H9 (cell line): ENCODE measurements at regions not wholly inside any gene's neighbourhood (a gene's known extent, or its start where the extent isn't known, plus 50 kb on each side); places are given as distances from the start of the nearest gene placed in this dataset.

ENCODE experiments used
- DNase-seq: peaks from one replicate; pipeline ENCODE4 v3.0.0-alpha.2; 2017
- H2AFZ ChIP-seq: one replicate; pipeline ENCODE4 v1.6.1; 2013; ENCODE audit warnings: mild to moderate bottlenecking, low read length, control low read depth, moderate library complexity
- H2AK5ac ChIP-seq: 2 replicates; pipeline ENCODE4 v1.6.1; 2013; ENCODE audit warnings: low read length, control low read depth, mixed read lengths; ENCODE audit not compliant: insufficient read length
- H2BK120ac ChIP-seq: one replicate; pipeline ENCODE4 v1.6.1; 2013; ENCODE audit warnings: low read depth, mild to moderate bottlenecking, low read length, control low read depth, inconsistent platforms; ENCODE audit not compliant: poor library complexity, severe bottlenecking
- H2BK12ac ChIP-seq: 2 replicates; pipeline ENCODE4 v1.6.1; 2013; ENCODE audit warnings: low read length, control low read depth, mixed read lengths, low read depth; ENCODE audit not compliant: insufficient read length
- H2BK15ac ChIP-seq: 2 replicates; pipeline ENCODE4 v1.6.1; 2013; ENCODE audit warnings: low read depth, low read length, control low read depth
- H2BK20ac ChIP-seq: one replicate; pipeline ENCODE4 v1.6.1; 2013; ENCODE audit warnings: low read depth, mild to moderate bottlenecking, low read length, control low read depth, inconsistent platforms; ENCODE audit not compliant: poor library complexity, severe bottlenecking
- H2BK5ac ChIP-seq: 2 replicates; pipeline ENCODE4 v1.6.1; 2013; ENCODE audit warnings: low read length, control low read depth, mixed read lengths; ENCODE audit not compliant: insufficient read length
- H3K14ac ChIP-seq: 2 replicates; pipeline ENCODE4 v1.6.1; 2013; ENCODE audit warnings: low read length, control low read depth; ENCODE audit not compliant: insufficient read depth
- H3K18ac ChIP-seq: 2 replicates; pipeline ENCODE4 v1.6.1; 2013; ENCODE audit warnings: low read depth, mild to moderate bottlenecking, mixed read lengths, low read length, control low read depth; ENCODE audit not compliant: insufficient read length
- H3K23ac ChIP-seq: 2 replicates; pipeline ENCODE4 v1.6.1; 2013; ENCODE audit warnings: low read length, control low read depth, mixed read lengths, low read depth; ENCODE audit not compliant: insufficient read length
- H3K23me2 ChIP-seq: 2 replicates; pipeline ENCODE4 v1.6.1; 2013; ENCODE audit warnings: low read depth, mild to moderate bottlenecking, mixed read lengths, low read length, control low read depth; ENCODE audit not compliant: insufficient read length, poor library complexity, severe bottlenecking
- H3K27ac ChIP-seq: 2 replicates; pipeline ENCODE4 v1.5.1; 2013; ENCODE audit warnings: low read length, control low read depth, mixed read lengths, low read depth; ENCODE audit not compliant: insufficient read length
- H3K27me3 ChIP-seq: 2 replicates; pipeline ENCODE4 v1.6.1; 2013; ENCODE audit warnings: low read length, control low read depth, inconsistent platforms; ENCODE audit not compliant: insufficient read depth
- H3K4ac ChIP-seq: 2 replicates; pipeline ENCODE4 v1.6.1; 2013; ENCODE audit warnings: low read depth, mild to moderate bottlenecking, control low read depth, inconsistent platforms, low read length, moderate library complexity
- H3K4me1 ChIP-seq: 2 replicates; pipeline ENCODE4 v1.6.1; 2013; ENCODE audit warnings: low read length, control low read depth, inconsistent platforms; ENCODE audit not compliant: insufficient read depth
- H3K4me2 ChIP-seq: 2 replicates; pipeline ENCODE4 v1.6.1; 2013; ENCODE audit warnings: low read length, control low read depth, mixed read lengths; ENCODE audit not compliant: insufficient read length, insufficient read depth
- H3K56ac ChIP-seq: 2 replicates; pipeline ENCODE4 v1.6.1; 2013; ENCODE audit warnings: low read depth, mild to moderate bottlenecking, mixed read lengths, low read length, control low read depth; ENCODE audit not compliant: insufficient read length
- H3K79me1 ChIP-seq: 2 replicates; pipeline ENCODE4 v1.6.1; 2013; ENCODE audit warnings: low read depth, mild to moderate bottlenecking, moderate library complexity, low read length, control low read depth, inconsistent platforms; ENCODE audit not compliant: insufficient read depth, poor library complexity, severe bottlenecking
- H3K79me2 ChIP-seq: 2 replicates; pipeline ENCODE4 v1.6.1; 2013; ENCODE audit warnings: low read length, control low read depth, inconsistent platforms; ENCODE audit not compliant: insufficient read depth
- H3K9ac ChIP-seq: 2 replicates; pipeline ENCODE4 v1.6.1; 2013; ENCODE audit warnings: low read length, control low read depth, mixed read lengths; ENCODE audit not compliant: insufficient read length; ENCODE audit errors: extremely low read depth
- H3K9me3 ChIP-seq: one replicate; pipeline ENCODE4 v1.6.1; 2013; ENCODE audit warnings: low read depth, low read length, inconsistent platforms; ENCODE audit not compliant: control insufficient read depth
- H3T11ph ChIP-seq: one replicate; pipeline ENCODE4 v1.6.1; 2013; ENCODE audit warnings: mild to moderate bottlenecking, low read length, control low read depth, inconsistent platforms
- H4K20me1 ChIP-seq: one replicate; pipeline ENCODE4 v1.6.1; 2013; ENCODE audit not compliant: control insufficient read depth, insufficient read length, insufficient read depth
- H4K5ac ChIP-seq: 2 replicates; pipeline ENCODE4 v1.6.1; 2013; ENCODE audit warnings: low read depth, mild to moderate bottlenecking, mixed read lengths, low read length, control low read depth; ENCODE audit not compliant: insufficient read length
- H4K8ac ChIP-seq: replicated peaks from 2 replicates; pipeline ENCODE4 v1.6.1; 2013; ENCODE audit warnings: low read length, control low read depth, mixed read lengths, low read depth; ENCODE audit not compliant: insufficient read length
- H4K91ac ChIP-seq: 2 replicates; pipeline ENCODE4 v1.6.1; 2013; ENCODE audit warnings: low read depth, mild to moderate bottlenecking, moderate library complexity, mixed read lengths, low read length, control low read depth; ENCODE audit not compliant: insufficient read length
- H3K27ac Mint-ChIP-seq, 3 experiments: 2 replicates in 2 of 3; 3 replicates in 1 of 3; pipeline ENCODE4 v1.8.0; 2020 to 2021; ENCODE audit warnings: mixed read lengths in 3 of 3, mild to moderate bottlenecking in 1 of 3, moderate library complexity in 1 of 3
- H3K27me3 Mint-ChIP-seq: 2 replicates; pipeline ENCODE4 v1.8.0; 2021; ENCODE audit warnings: low read depth, mild to moderate bottlenecking, moderate library complexity, mixed read lengths
- H3K36me3 Mint-ChIP-seq, 3 experiments: 2 replicates in 2 of 3; 3 replicates in 1 of 3; pipeline ENCODE4 v1.8.0; 2020 to 2021; ENCODE audit warnings: low read depth in 3 of 3, mixed read lengths in 3 of 3; ENCODE audit not compliant: insufficient read depth in 1 of 3
- H3K4me1 Mint-ChIP-seq, 2 experiments: 2 replicates each; pipeline ENCODE4 v1.8.0; 2020; ENCODE audit warnings: mixed read lengths in 2 of 2
- H3K4me3 Mint-ChIP-seq, 2 experiments: 2 replicates in 1 of 2; 3 replicates in 1 of 2; pipeline ENCODE4 v1.8.0; 2020 to 2021; ENCODE audit warnings: mild to moderate bottlenecking in 2 of 2, mixed read lengths in 2 of 2, moderate library complexity in 1 of 2
- H3K9me3 Mint-ChIP-seq, 2 experiments: 2 replicates in 1 of 2; 3 replicates in 1 of 2; pipeline ENCODE4 v1.8.0; 2020; ENCODE audit warnings: mild to moderate bottlenecking in 2 of 2, mixed read lengths in 2 of 2, moderate library complexity in 1 of 2
- CTCF ChIP-seq: fragments of 200-600 bp; sonication (generic); conservative IDR thresholded peaks from 3 replicates; pipeline ENCODE4 v1.8.0; 2021; ENCODE audit warnings: antibody characterized with exemption, mild to moderate bottlenecking

GRCh38 chr18:39589496-39589895, 2023.9 kb upstream of the CELF4 start:
- peaks cover 7% of the 10 kb centered on the region; the same call in 1 of the 2 replicates for H3K4me1 ChIP-seq
- H3K14ac ChIP-seq: no peak overlapping the region
- Mint-ChIP-seq H3K9me3 (peaks cover 0 to 3% of the 10 kb centered on the region in 2 experiments; a peak in 1 of 5 replicates), H3K27ac (peak overlapping the region in 2 of 3 experiments; percentile 81 to 98; a peak in 2 of 7 replicates), H3K4me3 (no peak overlapping the region), H3K36me3 (peaks cover 1 to 26% (median 2%) of the 10 kb centered on the region in 3 experiments; a peak in 5 of 7 replicates), H3K27me3 (no peaks in the 10 kb centered on the region), H3K4me1 (peaks cover 48 to 49% of the 10 kb centered on the region in 2 experiments)
- no peaks in the 10 kb centered on the region for H3K9me3 ChIP-seq
- H4K8ac ChIP-seq: no peak overlapping the region
- no peak overlapping the region for H2BK15ac ChIP-seq
- no peaks in the 10 kb centered on the region for H3K23me2 ChIP-seq
- no peak overlapping the region for H3K18ac ChIP-seq
- no peak overlapping the region for H3K27ac ChIP-seq
- no peak overlapping the region for H2BK5ac ChIP-seq
- H2BK120ac ChIP-seq: no peak overlapping the region
- no peak overlapping the region for H3K9ac ChIP-seq
- H3K4ac ChIP-seq: no peak overlapping the region
- H2AK5ac ChIP-seq: no peak overlapping the region
- no peak overlapping the region for H3K4me2 ChIP-seq
- no peak for TF ChIP-seq CTCF
- no peaks in the 10 kb centered on the region for H4K20me1 ChIP-seq
- H3K23ac ChIP-seq: no peak overlapping the region
- H3K56ac ChIP-seq: no peak overlapping the region
- no peaks in the 10 kb centered on the region for H3K79me2 ChIP-seq
- no peaks in the 10 kb centered on the region for H3K79me1 ChIP-seq
- DNase-seq: no peak
- no peak overlapping the region for H3T11ph ChIP-seq
- H2BK12ac ChIP-seq: no peak overlapping the region
- no peak overlapping the region for H2BK20ac ChIP-seq
- H4K5ac ChIP-seq: no peak overlapping the region
- no peak overlapping the region for H4K91ac ChIP-seq
- no peaks in the 10 kb centered on the region for H3K27me3 ChIP-seq
- H2AFZ ChIP-seq: no peak overlapping the region
